Chondrocyte (in vitro differentiated cells): ENCODE measurements at regions not wholly inside any gene's neighbourhood (a gene's known extent, or its start where the extent isn't known, plus 50 kb on each side); places are given as distances from the start of the nearest gene placed in this dataset.
"Not testable (repeated sequence)": the region's sequence is repeated elsewhere in the genome, so short reads cannot be mapped to it uniquely, and the experiment has no call there.

Experiments used
- DNase-seq: peaks from one replicate; pipeline ENCODE4 v3.0.0; 2021; ENCODE audit warnings: mixed read lengths, low spot score
- H3K27ac Mint-ChIP-seq: one replicate; pipeline ENCODE4 v1.8.0; 2021; ENCODE audit warnings: mild to moderate bottlenecking, moderate library complexity, mixed read lengths; ENCODE audit not compliant: unreplicated experiment
- H3K27me3 Mint-ChIP-seq: 2 replicates; pipeline ENCODE4 v1.8.0; 2021; ENCODE audit warnings: low read depth, mixed read lengths
- H3K36me3 Mint-ChIP-seq: 2 replicates; pipeline ENCODE4 v1.8.0; 2021; ENCODE audit warnings: low read depth, mixed read lengths
- H3K4me1 Mint-ChIP-seq: 2 replicates; pipeline ENCODE4 v1.8.0; 2021; ENCODE audit warnings: low read depth, mild to moderate bottlenecking, mixed read lengths
- H3K4me3 Mint-ChIP-seq: one replicate; pipeline ENCODE4 v1.8.0; 2021; ENCODE audit warnings: mild to moderate bottlenecking, moderate library complexity, mixed read lengths; ENCODE audit not compliant: unreplicated experiment
- H3K9me3 Mint-ChIP-seq: 2 replicates; pipeline ENCODE4 v1.8.0; 2021; ENCODE audit warnings: low read depth, mixed read lengths
- TF ChIP-seq, protein P1 (sequence below): fragments of 200-600 bp; sonication (generic); IDR thresholded peaks from 2 replicates; pipeline ENCODE4 v1.5.0; 2021; ENCODE audit warnings: antibody characterized with exemption, mild to moderate bottlenecking, moderate library complexity

DNA sequence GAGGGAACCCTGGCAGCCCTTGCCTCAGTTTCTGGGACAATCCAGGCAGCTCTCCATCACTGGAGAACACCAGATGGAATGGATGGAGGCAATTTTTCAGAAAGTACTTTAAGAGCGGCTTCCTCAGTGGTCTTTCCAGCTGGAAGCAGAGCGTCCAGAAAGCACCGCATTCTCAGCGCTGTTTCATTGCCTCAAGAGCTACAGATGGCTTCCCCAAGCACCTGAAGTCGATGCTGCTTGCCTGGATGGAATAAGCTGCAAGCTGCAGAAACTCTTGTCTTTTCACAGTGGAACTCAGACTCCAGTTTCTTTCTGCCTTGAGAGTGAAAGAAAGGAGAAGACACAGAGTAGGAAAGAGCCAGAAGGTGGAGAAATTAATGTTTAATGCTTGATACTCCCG lies 766.9 kb downstream of the TDRD15 start:
- TF ChIP-seq, protein P1, sequence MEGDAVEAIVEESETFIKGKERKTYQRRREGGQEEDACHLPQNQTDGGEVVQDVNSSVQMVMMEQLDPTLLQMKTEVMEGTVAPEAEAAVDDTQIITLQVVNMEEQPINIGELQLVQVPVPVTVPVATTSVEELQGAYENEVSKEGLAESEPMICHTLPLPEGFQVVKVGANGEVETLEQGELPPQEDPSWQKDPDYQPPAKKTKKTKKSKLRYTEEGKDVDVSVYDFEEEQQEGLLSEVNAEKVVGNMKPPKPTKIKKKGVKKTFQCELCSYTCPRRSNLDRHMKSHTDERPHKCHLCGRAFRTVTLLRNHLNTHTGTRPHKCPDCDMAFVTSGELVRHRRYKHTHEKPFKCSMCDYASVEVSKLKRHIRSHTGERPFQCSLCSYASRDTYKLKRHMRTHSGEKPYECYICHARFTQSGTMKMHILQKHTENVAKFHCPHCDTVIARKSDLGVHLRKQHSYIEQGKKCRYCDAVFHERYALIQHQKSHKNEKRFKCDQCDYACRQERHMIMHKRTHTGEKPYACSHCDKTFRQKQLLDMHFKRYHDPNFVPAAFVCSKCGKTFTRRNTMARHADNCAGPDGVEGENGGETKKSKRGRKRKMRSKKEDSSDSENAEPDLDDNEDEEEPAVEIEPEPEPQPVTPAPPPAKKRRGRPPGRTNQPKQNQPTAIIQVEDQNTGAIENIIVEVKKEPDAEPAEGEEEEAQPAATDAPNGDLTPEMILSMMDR = no peak
- Mint-ChIP-seq H3K27me3 (no peaks in the 10 kb centered on the region), H3K36me3 (no peaks in the 10 kb centered on the region), H3K4me1 (no peaks in the 10 kb centered on the region), H3K27ac (no peak overlapping the region), H3K9me3 (no peaks in the 10 kb centered on the region), H3K4me3 (no peak overlapping the region)
- no peak for DNase-seq

- Mint-ChIP-seq H3K36me3 (no peaks in the 10 kb centered on the region), H3K9me3 (no peaks in the 10 kb centered on the region), H3K27me3 (no peaks in the 10 kb centered on the region), H3K4me3 (no peak overlapping the region), H3K4me1 (no peaks in the 10 kb centered on the region), H3K27ac (no peak overlapping the region)
- TF ChIP-seq, protein P1 = no peak
- no peak for DNase-seq
These were observed 767.4 kb downstream of the TDRD15 start for GRCh38 chr2:21891191-21891590.

- DNase-seq = no peak
- Mint-ChIP-seq H3K4me1 (no peaks in the 10 kb centered on the region), H3K27me3 (no peaks in the 10 kb centered on the region), H3K9me3 (no peaks in the 10 kb centered on the region), H3K27ac (no peak overlapping the region), H3K4me3 (no peak overlapping the region), H3K36me3 (no peaks in the 10 kb centered on the region)
- TF ChIP-seq, protein P1 = no peak
These were observed 768.4 kb downstream of the TDRD15 start for GRCh38 chr2:21892140-21892539.

- no peak overlapping the region for H3K27ac Mint-ChIP-seq
- TF ChIP-seq, protein P1 = no peak
- H3K9me3 Mint-ChIP-seq = no peaks in the 10 kb centered on the region
- no peaks in the 10 kb centered on the region for H3K36me3 Mint-ChIP-seq
- no peaks in the 10 kb centered on the region for H3K4me1 Mint-ChIP-seq
- no peak overlapping the region for H3K4me3 Mint-ChIP-seq
- DNase-seq = no peak
- no peaks in the 10 kb centered on the region for H3K27me3 Mint-ChIP-seq
These were observed 771.4 kb downstream of the TDRD15 start for GRCh38 chr2:21895200-21895599.

DNA sequence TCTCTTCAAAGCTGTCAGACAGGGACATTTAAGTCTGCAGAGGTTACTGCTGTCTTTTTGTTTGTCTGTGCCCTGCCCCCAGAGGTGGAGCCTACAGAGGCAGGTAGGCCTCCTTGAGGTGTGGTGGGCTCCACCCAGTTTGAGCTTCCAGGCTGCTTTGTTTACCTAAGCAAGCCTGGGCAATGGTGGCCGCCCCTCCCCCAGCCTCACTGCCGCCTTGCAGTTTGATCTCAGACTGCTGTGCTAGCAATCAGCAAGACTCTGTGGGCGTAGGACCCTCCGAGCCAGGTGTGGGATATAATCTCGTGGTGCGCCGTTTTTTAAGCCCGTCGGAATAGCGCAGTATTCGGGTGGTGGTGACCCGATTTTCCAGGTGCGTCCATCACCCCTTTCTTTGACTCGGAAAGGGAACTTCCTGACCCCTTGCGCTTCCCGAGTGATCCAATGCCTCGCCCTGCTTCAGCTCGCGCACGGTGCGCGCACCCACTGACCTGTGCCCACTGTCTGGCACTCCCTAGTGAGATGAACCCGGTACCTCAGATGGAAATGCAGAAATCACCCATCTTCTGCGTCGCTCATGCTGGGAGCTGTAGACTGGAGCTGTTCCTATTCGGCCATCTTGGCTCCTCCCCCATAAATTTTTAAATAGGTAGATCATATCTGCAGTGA lies 785.1 kb downstream of the TDRD15 start:
- not testable (repeated sequence) for H3K4me1 Mint-ChIP-seq, H3K36me3 Mint-ChIP-seq, H3K27ac Mint-ChIP-seq, DNase-seq, H3K9me3 Mint-ChIP-seq, H3K27me3 Mint-ChIP-seq, H3K4me3 Mint-ChIP-seq

- no peaks in the 10 kb centered on the region for H3K4me1 Mint-ChIP-seq
- no peak for DNase-seq
- H3K9me3 Mint-ChIP-seq = peaks cover 3% of the 10 kb centered on the region
- TF ChIP-seq, protein P1 = no peak
- H3K4me3 Mint-ChIP-seq = no peak overlapping the region
- no peak overlapping the region for H3K27ac Mint-ChIP-seq
- H3K36me3 Mint-ChIP-seq = no peaks in the 10 kb centered on the region
- no peaks in the 10 kb centered on the region for H3K27me3 Mint-ChIP-seq
These were observed 787.2 kb downstream of the TDRD15 start for GRCh38 chr2:21910832-21911507.
